Posterior cingulate gyrus (tissue), 11 donors: ENCODE measurements at regions not wholly inside any gene's neighbourhood (a gene's known extent, or its start where the extent isn't known, plus 50 kb on each side); places are given as distances from the start of the nearest gene placed in this dataset.
A peak's percentile ranks its signal among the peaks of the same experiment; 100 is the strongest.
"Not testable (repeated sequence)": the region's sequence is repeated elsewhere in the genome, so short reads cannot be mapped to it uniquely, and the experiment has no call there.

Experiments
- DNase-seq, 10 donors: peaks; one replicate each; pipeline versions ENCODE4 v3.0.0 to v3.0.0-alpha.2; 2020 to 2021; ENCODE audit warnings: mixed read lengths in 3 of 10
- intact Hi-C: fragments of 100-400 bp; cut with DNase I; formaldehyde crosslinking; loops from one replicate; pipeline ENCODE4 v1.15.1; 2023

GRCh38 chr1:58964880-58965279, 181.0 kb upstream of the JUN start:
- intact Hi-C loops: no loop called here
- no peak for DNase-seq

GRCh38 chr1:58966103-58966916, 182.5 kb upstream of the JUN start:
- DNase-seq: no peak
- intact Hi-C loops: no loop called here

GRCh38 chr1:58966917-58967740, 183.3 kb upstream of the JUN start:
- no peak for DNase-seq
- intact Hi-C loops: no loop called here

GRCh38 chr1:58968360-58968952, 184.6 kb upstream of the JUN start:
- peak in 1 of 10 donors; percentile 12 for DNase-seq
- intact Hi-C loops: no loop called here

GRCh38 chr1:58969176-58969575, 185.3 kb upstream of the JUN start:
- intact Hi-C loops, DNase-seq: not testable (repeated sequence)

- intact Hi-C loops: no loop called here
- DNase-seq: no peak
These were observed 187.8 kb upstream of the JUN start for GRCh38 chr1:58971629-58972140.

- DNase-seq: no peak
- intact Hi-C loops: no loop called here
These were observed 192.0 kb upstream of the JUN start for GRCh38 chr1:58975888-58976287.

GRCh38 chr1:58976294-58976693, 192.4 kb upstream of the JUN start:
- DNase-seq: no peak
- intact Hi-C loops: no loop called here

- intact Hi-C loops: no loop called here
- no peak for DNase-seq
These were observed 193.8 kb upstream of the JUN start for GRCh38 chr1:58977598-58977997.

- intact Hi-C loops: no loop called here
- DNase-seq: no peak
These were observed 194.2 kb upstream of the JUN start for GRCh38 chr1:58978096-58978495.

GRCh38 chr1:58979086-58979485, 195.2 kb upstream of the JUN start:
- DNase-seq: no peak
- intact Hi-C loops: no loop called here

GRCh38 chr1:58979677-58980076, 195.8 kb upstream of the JUN start:
- intact Hi-C loops: no loop called here
- DNase-seq: no peak

- intact Hi-C loops: no loop called here
- DNase-seq: no peak
These were observed 197.5 kb upstream of the JUN start for GRCh38 chr1:58981392-58981791.

GRCh38 chr1:58982259-58982998, 198.6 kb upstream of the JUN start:
- DNase-seq: no peak
- intact Hi-C loops: no loop called here

- DNase-seq: no peak
- intact Hi-C loops: no loop called here
These were observed 199.3 kb upstream of the JUN start for GRCh38 chr1:58983162-58983561.

- no peak for DNase-seq
- intact Hi-C loops: no loop called here
These were observed 199.9 kb upstream of the JUN start for GRCh38 chr1:58983633-58984245.

- intact Hi-C loops: no loop called here
- DNase-seq: no peak
These were observed 203.3 kb upstream of the JUN start for GRCh38 chr1:58986996-58987767.

GRCh38 chr1:58988752-58989151, 204.9 kb upstream of the JUN start:
- DNase-seq: no peak
- intact Hi-C loops: no loop called here

GRCh38 chr1:58989845-58990244, 206.0 kb upstream of the JUN start:
- intact Hi-C loops: no loop called here
- DNase-seq: no peak
